Panc1 (cell line): ENCODE measurements at regions not wholly inside any gene's neighbourhood (a gene's known extent, or its start where the extent isn't known, plus 50 kb on each side); places are given as distances from the start of the nearest gene placed in this dataset.

Experiments
- ATAC-seq: fragments of 200-7000 bp; cut with Tn5 transposase; 2 replicates; pipeline ENCODE4 v1.9.1; 2020; ENCODE audit warnings: mild to moderate bottlenecking, moderate library complexity
- BruUV-seq: library from RNA; stranded (reverse); fragments of 400-500 nt; replicated peaks from 2 replicates; lab custom pipeline; 2021; lab: Mats Ljungman, UMichigan
- CTCF ChIA-PET: fragments of 300-600 bp; sonication (Branson Sonifier 250); formaldehyde crosslinking; loops from one replicate; lab custom pipeline; 2022; ENCODE audit warnings: antibody characterized with exemption; lab: Charles Lee
- POLR2A ChIA-PET: fragments of 300-600 bp; sonication (Branson Sonifier 250); formaldehyde crosslinking; loops from one replicate; lab custom pipeline; 2022; ENCODE audit warnings: antibody characterized with exemption; lab: Charles Lee
- DNase-seq: peaks from one replicate; pipeline ENCODE4 v3.0.0-alpha.2; 2010; ENCODE audit warnings: low read depth, low spot score
- H3K27ac ChIP-seq: 2 replicates; pipeline ENCODE4 v1.5.1; 2011; ENCODE audit warnings: mild to moderate bottlenecking, low read length, inconsistent platforms
- H3K27me3 ChIP-seq: fragments of 200-500 bp; sonication (Bioruptor generic); 2 replicates; pipeline ENCODE4 v1.6.0; 2014; ENCODE audit warnings: low read length, inconsistent platforms; ENCODE audit not compliant: control insufficient read depth, insufficient read depth
- H3K36me3 ChIP-seq: fragments of 200-500 bp; sonication (Bioruptor generic); 2 replicates; pipeline ENCODE4 v1.5.1; 2014; ENCODE audit warnings: inconsistent platforms, mild to moderate bottlenecking, low read length, moderate library complexity; ENCODE audit not compliant: control insufficient read depth, insufficient read depth
- H3K4me1 ChIP-seq: 2 replicates; pipeline ENCODE4 v1.5.1; 2011; ENCODE audit warnings: inconsistent platforms, mild to moderate bottlenecking, low read length, moderate library complexity; ENCODE audit not compliant: control insufficient read depth, insufficient read depth
- H3K4me3 ChIP-seq, 2 experiments: 2 replicates each; pipeline ENCODE4 v1.5.1; 2011 to 2012; ENCODE audit warnings: low read depth in 2 of 2, low read length in 2 of 2, mild to moderate bottlenecking in 2 of 2, inconsistent platforms in 1 of 2, moderate library complexity in 1 of 2
- H3K9me3 ChIP-seq: fragments of 200-500 bp; sonication (Bioruptor generic); 2 replicates; pipeline ENCODE4 v1.5.1; 2014; ENCODE audit warnings: low read depth, mild to moderate bottlenecking, inconsistent platforms, low read length, moderate library complexity; ENCODE audit not compliant: control insufficient read depth, insufficient read depth
- POLR2AphosphoS5 ChIP-seq: IDR thresholded peaks from 2 replicates; pipeline ENCODE4 v1.6.1; 2012; ENCODE audit warnings: mild to moderate bottlenecking, low read depth, low read length, moderate library complexity
- SIN3A ChIP-seq: IDR thresholded peaks from 2 replicates; pipeline ENCODE4 v1.6.1; 2012; ENCODE audit warnings: low read depth, mild to moderate bottlenecking, low read length, moderate library complexity, borderline replicate concordance; ENCODE audit not compliant: insufficient read depth
- TCF7L2 ChIP-seq: IDR thresholded peaks from 2 replicates; pipeline ENCODE4 v1.6.1; 2011; ENCODE audit warnings: mild to moderate bottlenecking, low read depth, low read length, inconsistent platforms
- in situ Hi-C: cut with HindIII; loops from 2 replicates; pipeline ENCODE4 v1.10.0; 2016; ENCODE audit warnings: low sequenced_read_pairs, low pct_unique_long_range_greater_than_20kb
- intact Hi-C: fragments of 100-400 bp; cut with micrococcal nuclease; formaldehyde crosslinking; loops from one replicate; pipeline ENCODE4 v1.10.0; 2022; ENCODE audit not compliant: unreplicated experiment
- TF ChIP-seq, protein P1 (sequence below): fragments of 450-650 bp; IDR thresholded peaks from 2 replicates; pipeline ENCODE4 v1.5.1; 2017; ENCODE audit warnings: mild to moderate bottlenecking
- TF ChIP-seq, protein P2 (sequence below), 2 experiments: IDR thresholded peaks; 2 replicates each; pipeline ENCODE4 v1.6.1; 2011 to 2012; ENCODE audit warnings: low read depth in 2 of 2, control low read depth in 1 of 2, low read length in 1 of 2, mild to moderate bottlenecking in 1 of 2, moderate library complexity in 1 of 2; ENCODE audit not compliant: insufficient read depth in 1 of 2

DNA sequence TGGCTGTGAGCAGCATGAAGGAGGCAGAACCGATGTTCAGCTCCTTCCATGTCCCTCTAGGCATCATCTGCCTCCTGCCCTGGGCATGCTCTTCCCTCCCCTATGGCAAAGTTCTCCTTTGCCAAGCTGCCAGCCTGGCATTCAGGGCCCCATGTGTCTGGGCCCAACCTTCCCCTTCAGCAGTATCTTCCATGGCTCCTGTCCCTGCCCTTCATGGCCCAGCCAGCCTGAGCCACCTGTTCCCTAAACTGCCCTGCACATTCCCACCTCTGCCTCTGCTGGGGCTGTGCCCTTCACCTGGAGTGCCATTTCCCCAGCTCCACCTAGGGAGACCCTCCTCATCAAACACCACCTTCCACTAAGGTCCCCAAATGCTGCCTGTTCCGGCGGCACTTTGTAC, 74.0 kb upstream of the TCL1A start:
- Histone ChIP-seq H3K27ac (no peak overlapping the region), H3K4me3 (no peak overlapping the region), H3K4me1 (no peaks in the 10 kb centered on the region), H3K9me3 (no peaks in the 10 kb centered on the region), H3K36me3 (no peaks in the 10 kb centered on the region), H3K27me3 (no peaks in the 10 kb centered on the region; the same call in 1 of the 2 replicates)
- TF ChIP-seq, protein P1, sequence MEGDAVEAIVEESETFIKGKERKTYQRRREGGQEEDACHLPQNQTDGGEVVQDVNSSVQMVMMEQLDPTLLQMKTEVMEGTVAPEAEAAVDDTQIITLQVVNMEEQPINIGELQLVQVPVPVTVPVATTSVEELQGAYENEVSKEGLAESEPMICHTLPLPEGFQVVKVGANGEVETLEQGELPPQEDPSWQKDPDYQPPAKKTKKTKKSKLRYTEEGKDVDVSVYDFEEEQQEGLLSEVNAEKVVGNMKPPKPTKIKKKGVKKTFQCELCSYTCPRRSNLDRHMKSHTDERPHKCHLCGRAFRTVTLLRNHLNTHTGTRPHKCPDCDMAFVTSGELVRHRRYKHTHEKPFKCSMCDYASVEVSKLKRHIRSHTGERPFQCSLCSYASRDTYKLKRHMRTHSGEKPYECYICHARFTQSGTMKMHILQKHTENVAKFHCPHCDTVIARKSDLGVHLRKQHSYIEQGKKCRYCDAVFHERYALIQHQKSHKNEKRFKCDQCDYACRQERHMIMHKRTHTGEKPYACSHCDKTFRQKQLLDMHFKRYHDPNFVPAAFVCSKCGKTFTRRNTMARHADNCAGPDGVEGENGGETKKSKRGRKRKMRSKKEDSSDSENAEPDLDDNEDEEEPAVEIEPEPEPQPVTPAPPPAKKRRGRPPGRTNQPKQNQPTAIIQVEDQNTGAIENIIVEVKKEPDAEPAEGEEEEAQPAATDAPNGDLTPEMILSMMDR = no peak
- no peak for TF ChIP-seq TCF7L2
- no peak for TF ChIP-seq SIN3A
- TF ChIP-seq, protein P2, sequence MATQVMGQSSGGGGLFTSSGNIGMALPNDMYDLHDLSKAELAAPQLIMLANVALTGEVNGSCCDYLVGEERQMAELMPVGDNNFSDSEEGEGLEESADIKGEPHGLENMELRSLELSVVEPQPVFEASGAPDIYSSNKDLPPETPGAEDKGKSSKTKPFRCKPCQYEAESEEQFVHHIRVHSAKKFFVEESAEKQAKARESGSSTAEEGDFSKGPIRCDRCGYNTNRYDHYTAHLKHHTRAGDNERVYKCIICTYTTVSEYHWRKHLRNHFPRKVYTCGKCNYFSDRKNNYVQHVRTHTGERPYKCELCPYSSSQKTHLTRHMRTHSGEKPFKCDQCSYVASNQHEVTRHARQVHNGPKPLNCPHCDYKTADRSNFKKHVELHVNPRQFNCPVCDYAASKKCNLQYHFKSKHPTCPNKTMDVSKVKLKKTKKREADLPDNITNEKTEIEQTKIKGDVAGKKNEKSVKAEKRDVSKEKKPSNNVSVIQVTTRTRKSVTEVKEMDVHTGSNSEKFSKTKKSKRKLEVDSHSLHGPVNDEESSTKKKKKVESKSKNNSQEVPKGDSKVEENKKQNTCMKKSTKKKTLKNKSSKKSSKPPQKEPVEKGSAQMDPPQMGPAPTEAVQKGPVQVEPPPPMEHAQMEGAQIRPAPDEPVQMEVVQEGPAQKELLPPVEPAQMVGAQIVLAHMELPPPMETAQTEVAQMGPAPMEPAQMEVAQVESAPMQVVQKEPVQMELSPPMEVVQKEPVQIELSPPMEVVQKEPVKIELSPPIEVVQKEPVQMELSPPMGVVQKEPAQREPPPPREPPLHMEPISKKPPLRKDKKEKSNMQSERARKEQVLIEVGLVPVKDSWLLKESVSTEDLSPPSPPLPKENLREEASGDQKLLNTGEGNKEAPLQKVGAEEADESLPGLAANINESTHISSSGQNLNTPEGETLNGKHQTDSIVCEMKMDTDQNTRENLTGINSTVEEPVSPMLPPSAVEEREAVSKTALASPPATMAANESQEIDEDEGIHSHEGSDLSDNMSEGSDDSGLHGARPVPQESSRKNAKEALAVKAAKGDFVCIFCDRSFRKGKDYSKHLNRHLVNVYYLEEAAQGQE (IDR thresholded peaks at IDR 0.05; ENCODE audit: insufficient read depth in 1 of 2, low read depth in 2 of 2, low read length in 1 of 2) = no peak
- TF ChIP-seq POLR2AphosphoS5 = no peak
- CTCF ChIA-PET = no interaction called here
- intact Hi-C loops = no loop called here
- POLR2A ChIA-PET = no interaction called here
- BruUV-seq = no TSS peak
- ATAC-seq (no peak), DNase-seq (no peak)
- in situ Hi-C loops = no loop called here

DNA sequence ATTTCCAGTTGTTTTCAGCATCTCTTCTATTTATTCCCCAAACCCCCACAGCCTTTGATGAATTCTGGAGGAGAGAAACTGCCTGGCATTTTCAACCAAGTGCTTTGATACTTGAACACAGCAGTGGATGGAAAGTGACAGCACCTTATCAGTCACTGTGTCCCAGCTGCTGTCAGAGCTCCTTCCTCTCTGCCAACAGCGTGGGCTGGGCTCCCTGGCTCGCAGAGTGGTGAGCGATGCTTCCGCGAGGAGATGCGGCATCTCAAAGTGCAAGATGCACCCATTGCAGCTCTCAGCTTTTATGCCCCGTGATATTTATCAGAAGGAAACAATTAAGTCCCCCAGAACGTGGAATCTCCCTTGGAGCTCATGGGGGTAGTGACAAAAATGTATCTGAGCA, 72.6 kb upstream of the TCL1A start:
- Histone ChIP-seq H3K36me3 (no peaks in the 10 kb centered on the region), H3K9me3 (no peaks in the 10 kb centered on the region), H3K27ac (no peak overlapping the region), H3K4me3 (no peak overlapping the region), H3K27me3 (no peaks in the 10 kb centered on the region), H3K4me1 (no peaks in the 10 kb centered on the region)
- ATAC-seq = no peak
- no peak for TF ChIP-seq TCF7L2
- TF ChIP-seq, protein P1 = no peak
- TF ChIP-seq, protein P2 (IDR thresholded peaks at IDR 0.05; ENCODE audit: insufficient read depth in 1 of 2, low read depth in 2 of 2, low read length in 1 of 2) = no peak
- TF ChIP-seq POLR2AphosphoS5 = no peak
- no peak for TF ChIP-seq SIN3A
- no peak for DNase-seq
- no TSS peak for BruUV-seq
- CTCF ChIA-PET = no interaction called here
- in situ Hi-C loops = no loop called here
- intact Hi-C loops = no loop called here
- POLR2A ChIA-PET = no interaction called here
